Astrocyte of the spinal cord (primary cell): ENCODE measurements at regions not wholly inside any gene's neighbourhood (a gene's known extent, or its start where the extent isn't known, plus 50 kb on each side); places are given as distances from the start of the nearest gene placed in this dataset.

Source experiments
- DNase-seq: peaks from one replicate; pipeline ENCODE4 v3.0.0; 2011; ENCODE audit warnings: low read depth, low spot score
- H3K4me3 ChIP-seq: 2 replicates; pipeline ENCODE4 v1.5.1; 2011; ENCODE audit warnings: low read depth, mild to moderate bottlenecking, low read length, moderate library complexity
- CTCF ChIP-seq: IDR thresholded peaks from 2 replicates; pipeline ENCODE4 v1.5.1; 2012; ENCODE audit warnings: low read depth, mild to moderate bottlenecking, low read length, inconsistent platforms
- in situ Hi-C: cut with HindIII; loops from 2 replicates; pipeline ENCODE4 v1.10.0; 2017; ENCODE audit warnings: low sequenced_read_pairs

GRCh38 chr4:71188156-71188640, 150.6 kb upstream of the SLC4A4 start:
- in situ Hi-C loops = no loop called here
- DNase-seq = peak; percentile 38
- peak overlapping the region; percentile 70 for H3K4me3 ChIP-seq
- TF ChIP-seq CTCF = peak; percentile 4

GRCh38 chr4:71188951-71189350, 149.9 kb upstream of the SLC4A4 start:
- DNase-seq = no peak
- no peak overlapping the region for H3K4me3 ChIP-seq
- in situ Hi-C loops = no loop called here
- no peak for TF ChIP-seq CTCF

- no peak overlapping the region for H3K4me3 ChIP-seq
- peak; percentile 72 for DNase-seq
- in situ Hi-C loops = no loop called here
- TF ChIP-seq CTCF = no peak
These were observed 149.3 kb upstream of the SLC4A4 start for GRCh38 chr4:71189471-71189870.

GRCh38 chr4:71194454-71194853, 144.4 kb upstream of the SLC4A4 start:
- no peak for DNase-seq
- H3K4me3 ChIP-seq = no peak overlapping the region
- in situ Hi-C loops = no loop called here
- TF ChIP-seq CTCF = no peak

GRCh38 chr4:71195924-71196323, 142.9 kb upstream of the SLC4A4 start:
- H3K4me3 ChIP-seq = no peak overlapping the region
- in situ Hi-C loops = no loop called here
- DNase-seq = peak; percentile 56
- no peak for TF ChIP-seq CTCF

GRCh38 chr4:71198958-71199357, 139.9 kb upstream of the SLC4A4 start:
- no peak for TF ChIP-seq CTCF
- no peak overlapping the region for H3K4me3 ChIP-seq
- in situ Hi-C loops = no loop called here
- no peak for DNase-seq

- no peak overlapping the region for H3K4me3 ChIP-seq
- in situ Hi-C loops = no loop called here
- no peak for TF ChIP-seq CTCF
- no peak for DNase-seq
These were observed 137.8 kb upstream of the SLC4A4 start for GRCh38 chr4:71201057-71201456.
